ENCODE measurements at regions not wholly inside any gene's neighbourhood (a gene's known extent, or its start where the extent isn't known, plus 50 kb on each side); places are given as distances from the start of the nearest gene placed in this dataset.

DNA sequence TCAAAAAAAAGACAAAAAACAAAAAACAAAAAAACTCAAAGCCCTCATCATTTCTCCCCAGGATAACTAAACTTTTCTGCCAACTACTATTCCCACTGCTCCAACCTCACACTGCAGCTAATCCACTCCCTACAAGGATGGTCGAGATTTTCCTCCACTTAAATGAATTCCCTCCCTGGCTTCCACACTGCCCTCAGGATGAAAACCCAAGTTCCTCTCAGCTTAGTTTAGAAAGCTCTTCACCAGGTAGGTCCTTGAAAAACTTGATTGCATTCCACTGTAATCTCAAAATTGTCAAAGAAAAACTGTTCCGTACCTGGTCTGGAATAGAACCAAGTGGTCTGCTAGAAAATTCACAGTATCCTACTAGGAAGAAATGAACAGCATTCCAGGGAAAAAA is 294.3 kb upstream of the KLF14 start:
- TF ChIP-seq, protein P1, sequence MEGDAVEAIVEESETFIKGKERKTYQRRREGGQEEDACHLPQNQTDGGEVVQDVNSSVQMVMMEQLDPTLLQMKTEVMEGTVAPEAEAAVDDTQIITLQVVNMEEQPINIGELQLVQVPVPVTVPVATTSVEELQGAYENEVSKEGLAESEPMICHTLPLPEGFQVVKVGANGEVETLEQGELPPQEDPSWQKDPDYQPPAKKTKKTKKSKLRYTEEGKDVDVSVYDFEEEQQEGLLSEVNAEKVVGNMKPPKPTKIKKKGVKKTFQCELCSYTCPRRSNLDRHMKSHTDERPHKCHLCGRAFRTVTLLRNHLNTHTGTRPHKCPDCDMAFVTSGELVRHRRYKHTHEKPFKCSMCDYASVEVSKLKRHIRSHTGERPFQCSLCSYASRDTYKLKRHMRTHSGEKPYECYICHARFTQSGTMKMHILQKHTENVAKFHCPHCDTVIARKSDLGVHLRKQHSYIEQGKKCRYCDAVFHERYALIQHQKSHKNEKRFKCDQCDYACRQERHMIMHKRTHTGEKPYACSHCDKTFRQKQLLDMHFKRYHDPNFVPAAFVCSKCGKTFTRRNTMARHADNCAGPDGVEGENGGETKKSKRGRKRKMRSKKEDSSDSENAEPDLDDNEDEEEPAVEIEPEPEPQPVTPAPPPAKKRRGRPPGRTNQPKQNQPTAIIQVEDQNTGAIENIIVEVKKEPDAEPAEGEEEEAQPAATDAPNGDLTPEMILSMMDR (IDR thresholded peaks at IDR 0.05) = no peak
- no peak for TF ChIP-seq POLR2A (IDR thresholded peaks at IDR 0.05)
